K562 (cell line): ENCODE measurements at regions not wholly inside any gene's neighbourhood (a gene's known extent, or its start where the extent isn't known, plus 50 kb on each side); places are given as distances from the start of the nearest gene placed in this dataset.

ENCODE experiments used
- ATAC-seq: fragments of 200-7000 bp; cut with Tn5 transposase; 3 replicates; pipeline ENCODE4 v1.9.1; 2020; ENCODE audit warnings: moderate library complexity
- BruUV-seq: library from RNA; stranded (reverse); fragments of 400-500 nt; replicated peaks from 2 replicates; lab custom pipeline; 2021; lab: Mats Ljungman, UMichigan
- CTCF ChIA-PET: fragments of 300-600 bp; formaldehyde crosslinking; extraction: SDS; loops from one replicate; lab custom pipeline; 2021; ENCODE audit warnings: low intra/inter-chr PET ratio; lab: Yijun Ruan, JAX
- POLR2A ChIA-PET: fragments of 300-600, 350-650 bp; sonication (Branson Sonifier 250); formaldehyde crosslinking; extraction: SDS; loops from one replicate; lab custom pipeline; 2021; ENCODE audit warnings: antibody characterized with exemption, inconsistent platforms; lab: Yijun Ruan, JAX
- DNase-seq, 4 experiments: peaks; one replicate each; pipeline versions ENCODE4 v3.0.0 to v3.0.0-alpha.2; 2011 to 2018; ENCODE audit warnings: low spot score in 3 of 4, mixed read lengths in 3 of 4; ENCODE audit errors: extremely low read depth in 1 of 4
- FAIRE-seq: peaks from 2 replicates; lab custom pipeline; 2011; peaks lifted over from hg19 to GRCh38; lab: Jason Lieb, UNC
- H2AFZ ChIP-seq: 2 replicates; pipeline ENCODE4 v1.6.0; 2011; ENCODE audit warnings: low read depth, low read length, control low read depth, inconsistent platforms
- H3K27ac ChIP-seq: fragments of 200-600 bp; 3 replicates; pipeline ENCODE4 v1.8.0; 2011; ENCODE audit warnings: low read depth, mild to moderate bottlenecking, control low read depth, inconsistent platforms, low read length, moderate library complexity, mixed read lengths; ENCODE audit errors: extremely low read depth
- H3K27me3 ChIP-seq, 2 experiments: fragments of 300-600 bp in 1 of 2; 2 replicates in 1 of 2; 3 replicates in 1 of 2; pipeline versions ENCODE4 v1.6.0 to v1.8.0; 2011; ENCODE audit warnings: inconsistent platforms in 2 of 2, low read length in 2 of 2, mild to moderate bottlenecking in 1 of 2, mixed read lengths in 1 of 2, moderate library complexity in 1 of 2; ENCODE audit not compliant: control insufficient read depth in 2 of 2, insufficient read depth in 2 of 2
- H3K36me3 ChIP-seq: fragments of 300-600 bp; 3 replicates; pipeline ENCODE4 v1.8.0; 2011; ENCODE audit warnings: mild to moderate bottlenecking, low read length, inconsistent platforms; ENCODE audit not compliant: control insufficient read depth, insufficient read depth
- H3K4me1 ChIP-seq, 2 experiments: fragments of 200-600 bp in 1 of 2; replicated peaks in 1 of 2; 2 replicates in 1 of 2; 3 replicates in 1 of 2; pipeline versions ENCODE4 v1.5.1 to v1.8.0; 2011; ENCODE audit warnings: inconsistent platforms in 2 of 2, low read length in 2 of 2, mild to moderate bottlenecking in 1 of 2, mixed read lengths in 1 of 2, moderate library complexity in 1 of 2; ENCODE audit not compliant: control insufficient read depth in 2 of 2, insufficient read depth in 2 of 2
- H3K4me2 ChIP-seq: 2 replicates; pipeline ENCODE4 v1.6.1; 2011; ENCODE audit warnings: low read length, control low read depth, inconsistent platforms, mixed read lengths; ENCODE audit not compliant: insufficient read depth
- H3K4me3 ChIP-seq: fragments of 200-600 bp; sonication (generic), shearing (Covaris generic); 2 replicates; pipeline ENCODE4 v1.5.1; 2016; ENCODE audit warnings: control low read depth, inconsistent platforms
- H3K79me2 ChIP-seq: fragments of 200-600 bp; 3 replicates; pipeline ENCODE4 v1.8.0; 2011; ENCODE audit warnings: low read length, inconsistent platforms; ENCODE audit not compliant: control insufficient read depth, insufficient read depth
- H3K9ac ChIP-seq, 2 experiments: 2 replicates each; pipeline versions ENCODE4 v1.6.0 to v1.6.1; 2011; ENCODE audit warnings: low read depth in 2 of 2, low read length in 2 of 2, control low read depth in 1 of 2, inconsistent platforms in 1 of 2, mild to moderate bottlenecking in 1 of 2, mixed read lengths in 1 of 2; ENCODE audit not compliant: insufficient read depth in 1 of 2
- H3K9me1 ChIP-seq: one replicate; pipeline ENCODE4 v1.6.0; 2011; ENCODE audit warnings: inconsistent platforms, mild to moderate bottlenecking, low read length, moderate library complexity; ENCODE audit not compliant: control insufficient read depth, insufficient read depth
- H3K9me3 ChIP-seq: replicated peaks from 2 replicates; pipeline ENCODE4 v1.5.1; 2011; ENCODE audit warnings: low read depth, low read length, inconsistent platforms; ENCODE audit not compliant: control insufficient read depth, insufficient read depth
- H4K20me1 ChIP-seq: replicated peaks from 2 replicates; pipeline ENCODE4 v1.6.1; 2011; ENCODE audit warnings: low read length, inconsistent platforms, mixed read lengths; ENCODE audit not compliant: control insufficient read depth, insufficient read depth
- CEBPB ChIP-seq: fragments of 450-650 bp; IDR thresholded peaks from 2 replicates; pipeline ENCODE4 v1.6.1; 2016; ENCODE audit warnings: missing genetic modification characterization, missing compliant biosample characterization
- CEBPG ChIP-seq, 3 experiments: fragments of 200-800 bp in 1 of 3; sonication (Bioruptor generic) in 1 of 3; sonication (generic) in 1 of 3; formaldehyde crosslinking in 1 of 3; IDR thresholded peaks in 2 of 3; conservative IDR thresholded peaks in 1 of 3; 2 replicates each; pipeline versions ENCODE4 v1.6.1 to v1.8.0; 2016 to 2022; ENCODE audit warnings: missing compliant biosample characterization in 2 of 3, missing genetic modification characterization in 2 of 3, mild to moderate bottlenecking in 1 of 3, missing genetic modification reagents in 1 of 3
- CHD7 ChIP-seq: fragments of 200-600 bp; sonication (generic); IDR thresholded peaks from one replicate; pipeline ENCODE4 v1.6.1; 2012; ENCODE audit warnings: mild to moderate bottlenecking, low read depth, low read length, inconsistent platforms
- STAT6 ChIP-seq: sonication (generic); formaldehyde crosslinking; IDR thresholded peaks from 2 replicates; pipeline ENCODE4 v1.8.1; 2023; ENCODE audit warnings: mild to moderate bottlenecking, missing genetic modification reagents
- TEAD2 ChIP-seq: fragments of 450-650 bp; IDR thresholded peaks from 2 replicates; pipeline ENCODE4 v1.6.1; 2016; ENCODE audit warnings: missing genetic modification characterization, control low read depth, missing compliant biosample characterization
- WGBS: fragments of 100-300 bp; shearing (Covaris generic); methylation state at CpG from one replicate; pipeline ENCODE4 v1.1.6; 2016; ENCODE audit warnings: low coverage, mixed read lengths; ENCODE audit not compliant: insufficient coverage; ENCODE audit errors: missing lambda C conversion rate; 5-methylcytosine and 5-hydroxymethylcytosine counted together
- in situ Hi-C: fragments of 300-500 bp; cut with MboI; formaldehyde crosslinking; loops from 4 replicates; pipeline ENCODE4 v1.15.0; 2018; ENCODE audit warnings: inconsistent platforms, mixed read lengths
- intact Hi-C: fragments of 100-400 bp; cut with micrococcal nuclease; formaldehyde crosslinking; loops from 2 replicates; pipeline ENCODE4 v1.14.2; 2022

- H3K4me3 ChIP-seq: no peak overlapping the region
- ATAC-seq: no peak
- no peak overlapping the region for H2AFZ ChIP-seq
- 5% methylated on average over 2 of the region's 2 CpGs for WGBS
- H3K4me1 ChIP-seq: no peaks in the 10 kb centered on the region
- in situ Hi-C loops (no loop called here), intact Hi-C loops (no loop called here)
- no peak overlapping the region for H3K27ac ChIP-seq
- POLR2A ChIA-PET: no interaction called here
- H3K79me2 ChIP-seq: no peaks in the 10 kb centered on the region
- no peak overlapping the region for H3K4me2 ChIP-seq
- H3K9me3 ChIP-seq: no peaks in the 10 kb centered on the region; the same call in 1 of the 2 replicates
- no peaks in the 10 kb centered on the region for H3K9me1 ChIP-seq
- TF ChIP-seq CEBPG (CRISPR knock-in tag; IDR thresholded peaks at IDR 0.05) (no peak), CEBPG (tag; conservative IDR thresholded peaks at IDR 0.05 in 1 of 2, IDR thresholded peaks at IDR 0.05 in 1 of 2) (peak in 1 of 2 experiments; percentile 53; a peak in 2 of 4 replicates), CEBPB (tag) (0 out of 2 replicates have a peak, but pooled peaks have one; percentile 10), STAT6 (no peak), CHD7 (no peak), TEAD2 (tag) (no peak)
- H3K27me3 ChIP-seq: no peaks in the 10 kb centered on the region
- H4K20me1 ChIP-seq: no peaks in the 10 kb centered on the region
- no peak for FAIRE-seq
- DNase-seq: no peak
- CTCF ChIA-PET: no interaction called here
- BruUV-seq: no TSS peak
- H3K9ac ChIP-seq: no peak overlapping the region
- H3K36me3 ChIP-seq: no peaks in the 10 kb centered on the region
These were observed 540.2 kb downstream of the MMUT start for GRCh38 chr6:48922837-48923236.
